GM12878 (cell line): ENCODE measurements at regions not wholly inside any gene's neighbourhood (a gene's known extent, or its start where the extent isn't known, plus 50 kb on each side); places are given as distances from the start of the nearest gene placed in this dataset.

Experiments used
- CBFB ChIP-seq: IDR thresholded peaks from 2 replicates; pipeline ENCODE4 v1.6.1; 2016; ENCODE audit warnings: antibody characterized with exemption, low read depth
- E2F4 ChIP-seq: IDR thresholded peaks from 2 replicates; pipeline ENCODE4 v1.6.1; 2012; ENCODE audit warnings: low read depth, low read length, improper control_type of control experiment
- MYB ChIP-seq: fragments of 150-350 bp; IDR thresholded peaks from 2 replicates; pipeline ENCODE4 v1.6.1; 2014; ENCODE audit warnings: mild to moderate bottlenecking, low read depth, low read length, borderline replicate concordance
- ZSCAN29 ChIP-seq: fragments of 450-650 bp; IDR thresholded peaks from 2 replicates; pipeline ENCODE4 v1.6.1; 2017; ENCODE audit warnings: mild to moderate bottlenecking, moderate library complexity
- TF ChIP-seq, protein P1 (sequence below): fragments of 450-650 bp; formaldehyde crosslinking; IDR thresholded peaks from 2 replicates; pipeline ENCODE4 v1.5.0; 2022; ENCODE audit warnings: mild to moderate bottlenecking, missing genetic modification characterization
- TF ChIP-seq, protein P2 (sequence below): IDR thresholded peaks from 2 replicates; pipeline ENCODE4 v1.6.1; 2012; ENCODE audit warnings: mild to moderate bottlenecking, low read depth, low read length

DNA sequence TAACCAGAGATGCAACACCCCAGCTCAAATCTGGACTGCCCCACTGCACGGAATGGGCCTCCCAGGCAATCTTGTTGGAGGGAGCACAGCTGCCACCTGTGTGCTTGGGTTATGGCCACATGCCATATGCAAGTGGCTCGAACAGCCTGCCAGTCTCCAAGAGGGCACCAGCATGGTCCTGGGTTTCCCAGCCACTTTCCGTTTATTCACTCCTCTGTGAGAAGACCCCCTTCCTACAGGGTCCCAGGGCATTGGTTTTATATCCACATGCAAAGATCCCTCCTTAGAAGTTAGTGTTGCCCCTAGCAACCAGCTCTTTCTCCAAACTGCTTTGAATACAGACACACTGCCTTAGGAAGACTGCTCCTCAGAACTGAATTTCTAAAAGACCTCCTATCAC lies 487.8 kb downstream of the BUD13 start (continued):
- TF ChIP-seq, protein P1, sequence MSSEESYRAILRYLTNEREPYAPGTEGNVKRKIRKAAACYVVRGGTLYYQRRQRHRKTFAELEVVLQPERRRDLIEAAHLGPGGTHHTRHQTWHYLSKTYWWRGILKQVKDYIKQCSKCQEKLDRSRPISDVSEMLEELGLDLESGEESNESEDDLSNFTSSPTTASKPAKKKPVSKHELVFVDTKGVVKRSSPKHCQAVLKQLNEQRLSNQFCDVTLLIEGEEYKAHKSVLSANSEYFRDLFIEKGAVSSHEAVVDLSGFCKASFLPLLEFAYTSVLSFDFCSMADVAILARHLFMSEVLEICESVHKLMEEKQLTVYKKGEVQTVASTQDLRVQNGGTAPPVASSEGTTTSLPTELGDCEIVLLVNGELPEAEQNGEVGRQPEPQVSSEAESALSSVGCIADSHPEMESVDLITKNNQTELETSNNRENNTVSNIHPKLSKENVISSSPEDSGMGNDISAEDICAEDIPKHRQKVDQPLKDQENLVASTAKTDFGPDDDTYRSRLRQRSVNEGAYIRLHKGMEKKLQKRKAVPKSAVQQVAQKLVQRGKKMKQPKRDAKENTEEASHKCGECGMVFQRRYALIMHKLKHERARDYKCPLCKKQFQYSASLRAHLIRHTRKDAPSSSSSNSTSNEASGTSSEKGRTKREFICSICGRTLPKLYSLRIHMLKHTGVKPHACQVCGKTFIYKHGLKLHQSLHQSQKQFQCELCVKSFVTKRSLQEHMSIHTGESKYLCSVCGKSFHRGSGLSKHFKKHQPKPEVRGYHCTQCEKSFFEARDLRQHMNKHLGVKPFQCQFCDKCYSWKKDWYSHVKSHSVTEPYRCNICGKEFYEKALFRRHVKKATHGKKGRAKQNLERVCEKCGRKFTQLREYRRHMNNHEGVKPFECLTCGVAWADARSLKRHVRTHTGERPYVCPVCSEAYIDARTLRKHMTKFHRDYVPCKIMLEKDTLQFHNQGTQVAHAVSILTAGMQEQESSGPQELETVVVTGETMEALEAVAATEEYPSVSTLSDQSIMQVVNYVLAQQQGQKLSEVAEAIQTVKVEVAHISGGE (CRISPR knock-in tag): no peak
- TF ChIP-seq E2F4: no peak
- TF ChIP-seq ZSCAN29: no peak
- TF ChIP-seq, protein P2, sequence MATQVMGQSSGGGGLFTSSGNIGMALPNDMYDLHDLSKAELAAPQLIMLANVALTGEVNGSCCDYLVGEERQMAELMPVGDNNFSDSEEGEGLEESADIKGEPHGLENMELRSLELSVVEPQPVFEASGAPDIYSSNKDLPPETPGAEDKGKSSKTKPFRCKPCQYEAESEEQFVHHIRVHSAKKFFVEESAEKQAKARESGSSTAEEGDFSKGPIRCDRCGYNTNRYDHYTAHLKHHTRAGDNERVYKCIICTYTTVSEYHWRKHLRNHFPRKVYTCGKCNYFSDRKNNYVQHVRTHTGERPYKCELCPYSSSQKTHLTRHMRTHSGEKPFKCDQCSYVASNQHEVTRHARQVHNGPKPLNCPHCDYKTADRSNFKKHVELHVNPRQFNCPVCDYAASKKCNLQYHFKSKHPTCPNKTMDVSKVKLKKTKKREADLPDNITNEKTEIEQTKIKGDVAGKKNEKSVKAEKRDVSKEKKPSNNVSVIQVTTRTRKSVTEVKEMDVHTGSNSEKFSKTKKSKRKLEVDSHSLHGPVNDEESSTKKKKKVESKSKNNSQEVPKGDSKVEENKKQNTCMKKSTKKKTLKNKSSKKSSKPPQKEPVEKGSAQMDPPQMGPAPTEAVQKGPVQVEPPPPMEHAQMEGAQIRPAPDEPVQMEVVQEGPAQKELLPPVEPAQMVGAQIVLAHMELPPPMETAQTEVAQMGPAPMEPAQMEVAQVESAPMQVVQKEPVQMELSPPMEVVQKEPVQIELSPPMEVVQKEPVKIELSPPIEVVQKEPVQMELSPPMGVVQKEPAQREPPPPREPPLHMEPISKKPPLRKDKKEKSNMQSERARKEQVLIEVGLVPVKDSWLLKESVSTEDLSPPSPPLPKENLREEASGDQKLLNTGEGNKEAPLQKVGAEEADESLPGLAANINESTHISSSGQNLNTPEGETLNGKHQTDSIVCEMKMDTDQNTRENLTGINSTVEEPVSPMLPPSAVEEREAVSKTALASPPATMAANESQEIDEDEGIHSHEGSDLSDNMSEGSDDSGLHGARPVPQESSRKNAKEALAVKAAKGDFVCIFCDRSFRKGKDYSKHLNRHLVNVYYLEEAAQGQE: no peak
- no peak for TF ChIP-seq CBFB
- TF ChIP-seq MYB: no peak
